ENCODE measurements at regions not wholly inside any gene's neighbourhood (a gene's known extent, or its start where the extent isn't known, plus 50 kb on each side); places are given as distances from the start of the nearest gene placed in this dataset.

DNA sequence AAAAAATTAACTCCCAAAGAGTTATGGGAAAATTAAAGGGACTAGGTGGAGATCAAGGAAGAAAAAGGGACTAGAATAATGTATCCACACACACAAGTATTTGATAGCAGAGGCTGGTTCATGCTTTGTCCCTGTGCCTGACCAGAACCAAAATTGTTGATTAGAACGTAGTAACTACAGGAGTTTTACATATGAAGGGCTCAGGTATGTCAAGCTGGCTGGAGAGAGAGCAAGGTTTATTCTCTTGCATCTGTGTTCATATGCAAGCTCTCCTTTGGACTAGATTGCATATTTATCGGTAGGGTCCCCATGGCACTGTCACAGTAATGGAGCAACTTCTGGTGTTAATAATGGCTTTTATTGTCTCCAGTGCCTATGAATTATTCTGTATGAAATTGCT, 239.9 kb upstream of the TRPM3 start:
- H4K5ac ChIP-seq (ENCODE audit: insufficient read length, low read depth, low read length) = no peak overlapping the region
- no peak overlapping the region for H4K91ac ChIP-seq (replicated peaks; ENCODE audit: insufficient read length, low read length)
- no peak overlapping the region for H2BK12ac ChIP-seq (ENCODE audit: low read depth, low read length)
- H3K4ac ChIP-seq (replicated peaks; ENCODE audit: insufficient read length, low read depth, low read length) = no peak overlapping the region
- FAIRE-seq (no peak), DNase-seq (ENCODE audit: low read depth in 1 of 2, low spot score in 2 of 2) (no peak)
- H2AFZ ChIP-seq (ENCODE audit: low read length) = no peak overlapping the region
- no peak overlapping the region for H3K18ac ChIP-seq (ENCODE audit: extremely low read depth, low read length)
- peak overlapping the region; percentile 3 to 32; a peak in 2 of 4 replicates for H3K4me2 ChIP-seq (ENCODE audit: insufficient read depth in 1 of 2, low read depth in 2 of 2, low read length in 2 of 2)
- WGBS, 2 experiments (ENCODE audit: extremely low coverage in 1 of 2, insufficient coverage in 1 of 2, insufficient read length in 1 of 2, insufficient replicate concordance in 2 of 2, low coverage in 1 of 2, low lambda C conversion rate in 2 of 2, missing lambda C conversion rate in 1 of 2) = 19% methylated on average over 2 of the region's 2 CpGs; no CpG with 5 or more reads in 1 of the 2 experiments
- no peaks in the 10 kb centered on the region for H3K9me3 ChIP-seq (ENCODE audit: insufficient read depth in 2 of 2, low read depth in 1 of 2, low read length in 1 of 2)
- H2BK15ac ChIP-seq (ENCODE audit: low read length) = no peak overlapping the region
- H3K4me3 ChIP-seq (ENCODE audit: extremely low read depth in 1 of 4, insufficient read depth in 2 of 4, low read depth in 3 of 4, low read length in 4 of 4) = no peak overlapping the region; a peak in 1 of 8 replicates
- H3K79me1 ChIP-seq (ENCODE audit: low read depth, low read length) = no peaks in the 10 kb centered on the region
- no peaks in the 10 kb centered on the region for H4K20me1 ChIP-seq (replicated peaks in 1 of 2; ENCODE audit: control insufficient read depth in 1 of 2, insufficient read depth in 2 of 2, low read length in 2 of 2)
- H3K79me2 ChIP-seq (ENCODE audit: control insufficient read depth in 1 of 2, insufficient read depth in 2 of 2, low read length in 2 of 2) = no peaks in the 10 kb centered on the region
- H3K27ac ChIP-seq (ENCODE audit: low read depth, low read length) = no peak overlapping the region
- H2BK20ac ChIP-seq (ENCODE audit: low read length) = no peak overlapping the region
- ChIA-PET POLR2A (ENCODE audit: partially characterized antibody) (interaction anchor here (0.6 to 0.9 kb wide), 2 partner anchors 12 kb away, joined by 3 to 4 read pairs; no protein-coding TSS in a partner anchor), CTCF (ENCODE audit: partially characterized antibody) (interaction anchor here (0.7 to 1.1 kb wide), 2 partner anchors 77 to 243 kb away, joined by 3 to 4 read pairs; no protein-coding TSS in a partner anchor)
- H3K23me2 ChIP-seq (ENCODE audit: low read depth, low read length) = no peaks in the 10 kb centered on the region
- no peaks in the 10 kb centered on the region for H3K36me3 ChIP-seq (ENCODE audit: control insufficient read depth in 2 of 4, insufficient read depth in 4 of 4, low read length in 3 of 4)
- H3K9ac ChIP-seq (replicated peaks in 1 of 4; ENCODE audit: extremely low read depth in 1 of 4, low read depth in 3 of 4, low read length in 3 of 4) = no peak overlapping the region
- no peak overlapping the region for H4K8ac ChIP-seq (ENCODE audit: extremely low read depth, insufficient read depth, low read length)
- H3K23ac ChIP-seq (ENCODE audit: insufficient read length) = no peak overlapping the region
- no peak overlapping the region for H3K14ac ChIP-seq (ENCODE audit: insufficient read length)
- no peaks in the 10 kb centered on the region for H3K27me3 ChIP-seq (replicated peaks in 1 of 4; ENCODE audit: control insufficient read depth in 3 of 4, extremely low read depth in 1 of 4, insufficient read depth in 3 of 4, low read length in 3 of 4)
- no peak overlapping the region for H3K56ac ChIP-seq (replicated peaks; ENCODE audit: insufficient read length, low read depth, low read length)
- no peak overlapping the region for H2AK5ac ChIP-seq (ENCODE audit: low read depth, low read length)
- peaks cover 3 to 23% (median 15%) of the 10 kb centered on the region in 4 experiments; a peak in 6 of 7 replicates for H3K4me1 ChIP-seq (replicated peaks in 1 of 4; ENCODE audit: control insufficient read depth in 3 of 4, insufficient read depth in 4 of 4, low read length in 3 of 4)
- H2BK5ac ChIP-seq (ENCODE audit: low read depth, low read length) = no peak overlapping the region
- H2BK120ac ChIP-seq (replicated peaks; ENCODE audit: low read depth, low read length) = no peak overlapping the region
- TF ChIP-seq CBX8 (IDR thresholded peaks at IDR 0.05; ENCODE audit: borderline replicate concordance, low read depth, low read length) (no peak), CREB1 (IDR thresholded peaks at IDR 0.05) (no peak), BRCA1 (IDR thresholded peaks at IDR 0.05; ENCODE audit: low read depth, low read length) (no peak), SUZ12 (IDR thresholded peaks at IDR 0.05; ENCODE audit: low read length) (no peak), JUN (IDR thresholded peaks at IDR 0.05; ENCODE audit: low read depth, low read length) (no peak), TBP (IDR thresholded peaks at IDR 0.05; ENCODE audit: low read depth, low read length) (no peak), POU5F1 (IDR thresholded peaks at IDR 0.05; ENCODE audit: low read depth, low read length) (no peak), TEAD4 (IDR thresholded peaks at IDR 0.05; ENCODE audit: low read depth, low read length) (no peak), KDM1A (IDR thresholded peaks at IDR 0.05; ENCODE audit: borderline replicate concordance, low read length) (no peak), KDM4A (IDR thresholded peaks at IDR 0.05; ENCODE audit: low read depth, low read length, severe bottlenecking) (no peak), YY1 (IDR thresholded peaks at IDR 0.05; ENCODE audit: low read depth, low read length) (no peak), POLR2AphosphoS5 (IDR thresholded peaks at IDR 0.05; ENCODE audit: low read depth, low read length) (no peak)
- TF ChIP-seq, protein P1, sequence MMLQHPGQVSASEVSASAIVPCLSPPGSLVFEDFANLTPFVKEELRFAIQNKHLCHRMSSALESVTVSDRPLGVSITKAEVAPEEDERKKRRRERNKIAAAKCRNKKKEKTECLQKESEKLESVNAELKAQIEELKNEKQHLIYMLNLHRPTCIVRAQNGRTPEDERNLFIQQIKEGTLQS (IDR thresholded peaks at IDR 0.05; ENCODE audit: insufficient read depth, low read depth, low read length) = no peak
- TF ChIP-seq, protein P2, sequence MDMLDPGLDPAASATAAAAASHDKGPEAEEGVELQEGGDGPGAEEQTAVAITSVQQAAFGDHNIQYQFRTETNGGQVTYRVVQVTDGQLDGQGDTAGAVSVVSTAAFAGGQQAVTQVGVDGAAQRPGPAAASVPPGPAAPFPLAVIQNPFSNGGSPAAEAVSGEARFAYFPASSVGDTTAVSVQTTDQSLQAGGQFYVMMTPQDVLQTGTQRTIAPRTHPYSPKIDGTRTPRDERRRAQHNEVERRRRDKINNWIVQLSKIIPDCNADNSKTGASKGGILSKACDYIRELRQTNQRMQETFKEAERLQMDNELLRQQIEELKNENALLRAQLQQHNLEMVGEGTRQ (IDR thresholded peaks at IDR 0.05; ENCODE audit: low read length) = no peak
